H1 (cell line): ENCODE measurements at regions not wholly inside any gene's neighbourhood (a gene's known extent, or its start where the extent isn't known, plus 50 kb on each side); places are given as distances from the start of the nearest gene placed in this dataset.

ENCODE experiments used
- CTCF ChIA-PET: fragments of 300-600 bp; sonication (Branson Sonifier 250); formaldehyde crosslinking; loops from one replicate; lab custom pipeline; 2021; ENCODE audit not compliant: partially characterized antibody; lab: Charles Lee
- POLR2A ChIA-PET: fragments of 300-600 bp; sonication (Branson Sonifier 250); formaldehyde crosslinking; loops from one replicate; lab custom pipeline; 2021; ENCODE audit warnings: inconsistent platforms; ENCODE audit not compliant: partially characterized antibody; lab: Charles Lee
- DNase-seq, 2 experiments: peaks; one replicate each; pipeline versions ENCODE4 v3.0.0 to v3.0.0-alpha.2; 2010 to 2022; ENCODE audit warnings: low spot score in 2 of 2, low read depth in 1 of 2, mixed read lengths in 1 of 2
- FAIRE-seq: peaks from 2 replicates; lab custom pipeline; 2011; peaks lifted over from hg19 to GRCh38; lab: Jason Lieb, UNC
- H2AFZ ChIP-seq: 2 replicates; pipeline ENCODE4 v1.8.1; 2012; ENCODE audit warnings: low read length, inconsistent platforms
- H2AK5ac ChIP-seq: 2 replicates; pipeline ENCODE4 v1.6.1; 2013; ENCODE audit warnings: low read depth, low read length
- H2BK120ac ChIP-seq: replicated peaks from 2 replicates; pipeline ENCODE3; 2013; ENCODE audit warnings: low read depth, low read length, inconsistent platforms
- H2BK12ac ChIP-seq: 2 replicates; pipeline ENCODE4 v1.6.1; 2013; ENCODE audit warnings: low read depth, low read length
- H2BK15ac ChIP-seq: 2 replicates; pipeline ENCODE4 v1.6.1; 2013; ENCODE audit warnings: low read length
- H2BK20ac ChIP-seq: 2 replicates; pipeline ENCODE4 v1.6.1; 2013; ENCODE audit warnings: low read length
- H2BK5ac ChIP-seq: 2 replicates; pipeline ENCODE4 v1.6.1; 2013; ENCODE audit warnings: low read depth, low read length
- H3K14ac ChIP-seq: 2 replicates; pipeline ENCODE4 v1.6.1; 2013; ENCODE audit warnings: inconsistent platforms; ENCODE audit not compliant: insufficient read length
- H3K18ac ChIP-seq: 2 replicates; pipeline ENCODE4 v1.6.1; 2013; ENCODE audit warnings: low read length; ENCODE audit errors: extremely low read depth
- H3K23ac ChIP-seq: 2 replicates; pipeline ENCODE4 v1.6.1; 2013; ENCODE audit warnings: inconsistent platforms; ENCODE audit not compliant: insufficient read length
- H3K23me2 ChIP-seq: 2 replicates; pipeline ENCODE4 v1.6.1; 2013; ENCODE audit warnings: low read depth, low read length
- H3K27ac ChIP-seq: 2 replicates; pipeline ENCODE4 v1.6.1; 2011; ENCODE audit warnings: low read depth, low read length, inconsistent platforms
- H3K27me3 ChIP-seq, 4 experiments: replicated peaks in 1 of 4; 1 replicate in 1 of 4; 2 replicates in 3 of 4; pipeline versions ENCODE4 v1.6.1 to v1.8.1; 2011 to 2013; ENCODE audit warnings: low read length in 3 of 4, mild to moderate bottlenecking in 3 of 4, inconsistent platforms in 2 of 4, mixed read lengths in 2 of 4, moderate library complexity in 1 of 4; ENCODE audit not compliant: control insufficient read depth in 3 of 4, insufficient read depth in 3 of 4; ENCODE audit errors: extremely low read depth in 1 of 4
- H3K36me3 ChIP-seq, 4 experiments: 2 replicates each; pipeline versions ENCODE4 v1.6.1 to v1.8.1; 2011 to 2013; ENCODE audit warnings: mild to moderate bottlenecking in 4 of 4, low read length in 3 of 4, moderate library complexity in 2 of 4, control low read depth in 1 of 4, inconsistent platforms in 1 of 4; ENCODE audit not compliant: insufficient read depth in 4 of 4, control insufficient read depth in 2 of 4
- H3K4ac ChIP-seq: replicated peaks from 2 replicates; pipeline ENCODE3; 2013; ENCODE audit warnings: low read length, low read depth, mixed read lengths, inconsistent platforms; ENCODE audit not compliant: insufficient read length
- H3K4me1 ChIP-seq, 4 experiments: replicated peaks in 1 of 4; 1 replicate in 1 of 4; 2 replicates in 3 of 4; pipeline versions ENCODE4 v1.6.1 to v1.8.1; 2011 to 2013; ENCODE audit warnings: low read length in 3 of 4, inconsistent platforms in 2 of 4, mixed read lengths in 1 of 4; ENCODE audit not compliant: insufficient read depth in 4 of 4, control insufficient read depth in 3 of 4
- H3K4me2 ChIP-seq, 2 experiments: 2 replicates each; pipeline versions ENCODE4 v1.6.1 to v1.8.1; 2011 to 2013; ENCODE audit warnings: low read depth in 2 of 2, low read length in 2 of 2, control low read depth in 1 of 2, inconsistent platforms in 1 of 2, mild to moderate bottlenecking in 1 of 2; ENCODE audit not compliant: insufficient read depth in 1 of 2
- H3K4me3 ChIP-seq, 4 experiments: fragments of 200-600, 300-600 bp in 1 of 4; sonication (generic), shearing (Covaris generic), sonication (Bioruptor Twin) in 1 of 4; 2 replicates each; pipeline versions ENCODE4 v1.5.1 to v1.8.1; 2011 to 2016; ENCODE audit warnings: low read length in 4 of 4, low read depth in 3 of 4, control low read depth in 2 of 4, inconsistent platforms in 2 of 4, mild to moderate bottlenecking in 2 of 4, mixed read lengths in 1 of 4, moderate library complexity in 1 of 4; ENCODE audit not compliant: insufficient read depth in 2 of 4; ENCODE audit errors: extremely low read depth in 1 of 4
- H3K56ac ChIP-seq: replicated peaks from 2 replicates; pipeline ENCODE3; 2013; ENCODE audit warnings: low read depth, mild to moderate bottlenecking, mixed read lengths, low read length, inconsistent platforms; ENCODE audit not compliant: insufficient read length
- H3K79me1 ChIP-seq: 2 replicates; pipeline ENCODE4 v1.6.1; 2013; ENCODE audit warnings: low read depth, low read length, control low read depth
- H3K79me2 ChIP-seq, 2 experiments: 2 replicates each; pipeline versions ENCODE4 v1.6.1 to v1.8.1; 2012 to 2013; ENCODE audit warnings: low read length in 2 of 2, mild to moderate bottlenecking in 2 of 2, inconsistent platforms in 1 of 2; ENCODE audit not compliant: insufficient read depth in 2 of 2, control insufficient read depth in 1 of 2
- H3K9ac ChIP-seq, 4 experiments: replicated peaks in 1 of 4; 1 replicate in 1 of 4; 2 replicates in 3 of 4; pipeline versions ENCODE4 v1.6.1 to v1.8.1; 2011 to 2013; ENCODE audit warnings: low read depth in 3 of 4, low read length in 3 of 4, control low read depth in 2 of 4, mild to moderate bottlenecking in 2 of 4, moderate library complexity in 2 of 4, inconsistent platforms in 1 of 4; ENCODE audit errors: extremely low read depth in 1 of 4
- H3K9me3 ChIP-seq, 2 experiments: 2 replicates each; pipeline versions ENCODE4 v1.6.1 to v1.8.1; 2012 to 2013; ENCODE audit warnings: mild to moderate bottlenecking in 2 of 2, moderate library complexity in 2 of 2, control low read depth in 1 of 2, inconsistent platforms in 1 of 2, low read depth in 1 of 2, low read length in 1 of 2, mixed read lengths in 1 of 2; ENCODE audit not compliant: insufficient read depth in 2 of 2
- H4K20me1 ChIP-seq, 2 experiments: replicated peaks in 1 of 2; 2 replicates each; pipeline versions ENCODE3 to v1.8.1; 2011 to 2013; ENCODE audit warnings: inconsistent platforms in 2 of 2, low read length in 2 of 2, mild to moderate bottlenecking in 1 of 2; ENCODE audit not compliant: insufficient read depth in 2 of 2, control insufficient read depth in 1 of 2
- H4K5ac ChIP-seq: 2 replicates; pipeline ENCODE4 v1.6.1; 2013; ENCODE audit warnings: low read length, low read depth, mixed read lengths, inconsistent platforms; ENCODE audit not compliant: insufficient read length
- H4K8ac ChIP-seq: 2 replicates; pipeline ENCODE4 v1.8.0; 2013; ENCODE audit warnings: mild to moderate bottlenecking, moderate library complexity, low read length, inconsistent platforms; ENCODE audit not compliant: insufficient read depth; ENCODE audit errors: extremely low read depth
- H4K91ac ChIP-seq: replicated peaks from 2 replicates; pipeline ENCODE3; 2013; ENCODE audit warnings: low read length, mixed read lengths, inconsistent platforms; ENCODE audit not compliant: insufficient read length
- BCL11A ChIP-seq, 2 experiments: IDR thresholded peaks; one replicate each; pipeline ENCODE4 v1.6.1; 2011; ENCODE audit warnings: low read depth in 2 of 2, low read length in 2 of 2, mild to moderate bottlenecking in 2 of 2
- CHD1 ChIP-seq: IDR thresholded peaks from 2 replicates; pipeline ENCODE4 v1.6.1; 2012; ENCODE audit warnings: low read depth, low read length, improper control_type of control experiment
- CREB1 ChIP-seq: IDR thresholded peaks from 2 replicates; pipeline ENCODE4 v1.6.1; 2012; ENCODE audit warnings: inconsistent platforms
- KDM5A ChIP-seq: fragments of 200-600 bp; IDR thresholded peaks from 2 replicates; pipeline ENCODE4 v1.7.1; 2012; ENCODE audit warnings: mild to moderate bottlenecking, low read length, inconsistent platforms, mixed read lengths
- NANOG ChIP-seq: IDR thresholded peaks from 2 replicates; pipeline ENCODE4 v1.6.1; 2011; ENCODE audit warnings: low read length, low read depth, mild to moderate bottlenecking, inconsistent platforms; ENCODE audit not compliant: insufficient read depth, poor library complexity, severe bottlenecking
- POLR2A ChIP-seq, 2 experiments: IDR thresholded peaks; 1 replicate in 1 of 2; 2 replicates in 1 of 2; pipeline ENCODE4 v1.6.1; 2011; ENCODE audit warnings: low read depth in 2 of 2, low read length in 2 of 2, mild to moderate bottlenecking in 2 of 2; ENCODE audit errors: control extremely low read depth in 1 of 2
- RBBP5 ChIP-seq: IDR thresholded peaks from 2 replicates; pipeline ENCODE4 v1.7.1; 2012; ENCODE audit warnings: low read depth, mild to moderate bottlenecking, inconsistent platforms, low read length, moderate library complexity, borderline replicate concordance
- RNF2 ChIP-seq: fragments of 200-900, 300-1000 bp; sonication (generic); IDR thresholded peaks from 2 replicates; pipeline ENCODE4 v1.7.1; 2016; ENCODE audit warnings: borderline replicate concordance, low read depth, mild to moderate bottlenecking, antibody characterized with exemption, low read length; ENCODE audit not compliant: poor library complexity, severe bottlenecking; ENCODE audit errors: missing control alignments
- SIX5 ChIP-seq: IDR thresholded peaks from 2 replicates; pipeline ENCODE4 v1.6.1; 2011; ENCODE audit warnings: mild to moderate bottlenecking, low read depth, low read length
- SP2 ChIP-seq: IDR thresholded peaks from 2 replicates; pipeline ENCODE4 v1.6.1; 2012; ENCODE audit warnings: mild to moderate bottlenecking, low read length, inconsistent platforms
- SP4 ChIP-seq: IDR thresholded peaks from 2 replicates; pipeline ENCODE4 v1.6.1; 2012; ENCODE audit warnings: low read length, inconsistent platforms
- TAF1 ChIP-seq: IDR thresholded peaks from 2 replicates; pipeline ENCODE4 v1.6.1; 2011; ENCODE audit warnings: mild to moderate bottlenecking, low read depth, low read length
- TBP ChIP-seq: IDR thresholded peaks from 2 replicates; pipeline ENCODE4 v1.6.1; 2011; ENCODE audit warnings: low read depth, low read length, improper control_type of control experiment
- WGBS, 2 experiments: shearing (Covaris generic) in 1 of 2; methylation state at CpG; one replicate each; pipeline versions ENCODE4 v1.1.6 to v1.1.7; 2013 to 2015; ENCODE audit warnings: low lambda C conversion rate in 2 of 2, mixed read lengths in 2 of 2, inconsistent platforms in 1 of 2, low coverage in 1 of 2, missing lambda C conversion rate in 1 of 2; ENCODE audit not compliant: insufficient replicate concordance in 2 of 2, insufficient coverage in 1 of 2, insufficient read length in 1 of 2; ENCODE audit errors: extremely low coverage in 1 of 2, missing lambda C conversion rate in 1 of 2; 5-methylcytosine and 5-hydroxymethylcytosine counted together
- TF ChIP-seq, protein P1 (sequence below): IDR thresholded peaks from 2 replicates; pipeline ENCODE4 v1.6.1; 2011; ENCODE audit warnings: low read length, improper control_type of control experiment
- TF ChIP-seq, protein P2 (sequence below): IDR thresholded peaks from 2 replicates; pipeline ENCODE4 v1.6.1; 2012; ENCODE audit warnings: inconsistent platforms

DNA sequence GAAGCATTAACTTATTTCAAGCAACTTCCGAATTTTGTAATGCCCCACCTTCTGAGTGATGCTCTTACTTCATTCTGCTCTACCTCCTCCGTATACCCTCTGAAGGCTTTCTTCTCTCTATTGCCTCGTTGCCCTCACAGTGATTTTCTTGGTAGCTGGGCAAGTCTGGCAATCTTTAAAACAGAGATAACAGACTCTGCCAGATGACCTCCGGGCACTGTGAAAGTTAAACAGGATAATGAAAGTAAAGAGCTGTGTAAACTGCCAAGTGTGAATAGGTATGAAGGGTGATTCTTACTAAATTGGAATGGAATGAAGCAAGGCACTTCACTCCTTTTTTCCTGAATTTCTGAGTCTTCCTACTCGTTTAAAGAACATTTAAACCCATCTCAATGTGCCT, 207.3 kb upstream of the GYPC start:
- WGBS, 2 experiments, result 82% methylated on average over 5 of the region's 5 CpGs; no CpG with 5 or more reads in 1 of the 2 experiments
- Histone ChIP-seq H3K18ac (no peak overlapping the region), H2AK5ac (no peak overlapping the region), H3K9ac (no peak overlapping the region), H3K56ac (no peak overlapping the region), H3K27ac (no peak overlapping the region), H3K79me2 (no peaks in the 10 kb centered on the region), H3K4ac (no peak overlapping the region), H3K14ac (no peak overlapping the region), H3K79me1 (no peaks in the 10 kb centered on the region), H2BK15ac (no peak overlapping the region), H3K36me3 (no peaks in the 10 kb centered on the region), H2BK5ac (no peak overlapping the region), H4K20me1 (no peaks in the 10 kb centered on the region), H2AFZ (no peak overlapping the region), H3K27me3 (no peaks in the 10 kb centered on the region), H2BK120ac (no peak overlapping the region), H2BK12ac (no peak overlapping the region), H3K4me1 (no peaks in the 10 kb centered on the region), H3K4me2 (no peak overlapping the region), H4K8ac (no peak overlapping the region), H4K91ac (no peak overlapping the region), H3K23ac (no peak overlapping the region), H2BK20ac (no peak overlapping the region), H3K9me3 (no peaks in the 10 kb centered on the region), H3K23me2 (no peaks in the 10 kb centered on the region), H3K4me3 (no peak overlapping the region), H4K5ac (no peak overlapping the region)
- no peak for FAIRE-seq
- no peak for DNase-seq
- ChIA-PET CTCF (interaction anchor here (1.6 kb wide), 1 partner anchor 146 kb away, joined by 3 read pairs; no protein-coding TSS in a partner anchor), POLR2A (no interaction called here)
- no peak for TF ChIP-seq CHD1
- TF ChIP-seq SIX5, result no peak
- TF ChIP-seq, protein P1, sequence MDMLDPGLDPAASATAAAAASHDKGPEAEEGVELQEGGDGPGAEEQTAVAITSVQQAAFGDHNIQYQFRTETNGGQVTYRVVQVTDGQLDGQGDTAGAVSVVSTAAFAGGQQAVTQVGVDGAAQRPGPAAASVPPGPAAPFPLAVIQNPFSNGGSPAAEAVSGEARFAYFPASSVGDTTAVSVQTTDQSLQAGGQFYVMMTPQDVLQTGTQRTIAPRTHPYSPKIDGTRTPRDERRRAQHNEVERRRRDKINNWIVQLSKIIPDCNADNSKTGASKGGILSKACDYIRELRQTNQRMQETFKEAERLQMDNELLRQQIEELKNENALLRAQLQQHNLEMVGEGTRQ, result no peak
- no peak for TF ChIP-seq TAF1
- no peak for TF ChIP-seq TBP
- no peak for TF ChIP-seq RBBP5
- no peak for TF ChIP-seq BCL11A (IDR thresholded peaks at IDR 0.05; ENCODE audit: low read depth in 2 of 2, low read length in 2 of 2)
- no peak for TF ChIP-seq CREB1
- TF ChIP-seq, protein P2, sequence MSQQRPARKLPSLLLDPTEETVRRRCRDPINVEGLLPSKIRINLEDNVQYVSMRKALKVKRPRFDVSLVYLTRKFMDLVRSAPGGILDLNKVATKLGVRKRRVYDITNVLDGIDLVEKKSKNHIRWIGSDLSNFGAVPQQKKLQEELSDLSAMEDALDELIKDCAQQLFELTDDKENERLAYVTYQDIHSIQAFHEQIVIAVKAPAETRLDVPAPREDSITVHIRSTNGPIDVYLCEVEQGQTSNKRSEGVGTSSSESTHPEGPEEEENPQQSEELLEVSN, result no peak
- no peak for TF ChIP-seq RNF2
- no peak for TF ChIP-seq NANOG
- TF ChIP-seq SP4, result no peak
- TF ChIP-seq SP2, result no peak
- TF ChIP-seq KDM5A, result no peak
- no peak for TF ChIP-seq POLR2A (IDR thresholded peaks at IDR 0.05; ENCODE audit: control extremely low read depth in 1 of 2, low read depth in 2 of 2, low read length in 2 of 2)
